Brain microvascular endothelial cell (primary cell): ENCODE measurements at regions not wholly inside any gene's neighbourhood (a gene's known extent, or its start where the extent isn't known, plus 50 kb on each side); places are given as distances from the start of the nearest gene placed in this dataset.

Experiments
- DNase-seq: peaks from one replicate; pipeline ENCODE4 v3.0.0-alpha.2; 2020
- H3K27ac ChIP-seq: fragments of 250-450 bp; sonication (Bioruptor Pico); 2 replicates; pipeline ENCODE4 v1.5.1; 2020; ENCODE audit warnings: mild to moderate bottlenecking, moderate library complexity
- H3K27me3 ChIP-seq: fragments of 250-450 bp; sonication (Bioruptor Pico); replicated peaks from 2 replicates; pipeline ENCODE4 v1.5.1; 2020; ENCODE audit warnings: mild to moderate bottlenecking
- H3K36me3 ChIP-seq: fragments of 250-450 bp; sonication (Bioruptor Pico); replicated peaks from 2 replicates; pipeline ENCODE4 v1.5.1; 2020; ENCODE audit warnings: mild to moderate bottlenecking
- H3K4me3 ChIP-seq: 2 replicates; pipeline ENCODE4 v1.5.1; 2011; ENCODE audit warnings: low read depth, mild to moderate bottlenecking, control low read depth, low read length, moderate library complexity
- CTCF ChIP-seq: IDR thresholded peaks from 2 replicates; pipeline ENCODE4 v1.5.1; 2011; ENCODE audit warnings: low read depth, mild to moderate bottlenecking, moderate library complexity, low read length, control low read depth, inconsistent platforms; ENCODE audit errors: missing control alignments
- in situ Hi-C: cut with HindIII; loops from 2 replicates; pipeline ENCODE4 v1.10.0; 2017; ENCODE audit warnings: low sequenced_read_pairs, low pct_ligation_motif_present

DNA sequence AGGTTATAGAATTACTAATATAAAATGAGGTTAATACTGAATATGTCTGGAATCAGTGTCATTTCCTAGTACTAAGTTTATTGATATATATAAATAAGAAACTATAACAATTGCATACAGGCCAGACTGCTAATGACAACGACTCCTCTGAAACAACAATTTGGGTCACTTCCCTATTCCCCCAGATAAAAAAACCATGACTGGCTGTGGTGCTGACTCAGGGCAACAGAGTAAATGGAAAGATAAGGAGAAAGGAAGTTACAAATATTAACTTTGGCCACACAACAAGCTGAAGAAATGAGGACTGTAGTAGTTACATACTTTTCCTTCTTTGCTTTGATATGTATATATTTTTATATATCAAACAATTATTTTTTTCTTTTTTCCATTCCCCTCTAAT, 263.7 kb upstream of the PCDH9 start:
- Histone ChIP-seq H3K27ac (no peak overlapping the region), H3K36me3 (no peaks in the 10 kb centered on the region), H3K4me3 (no peak overlapping the region), H3K27me3 (no peaks in the 10 kb centered on the region)
- DNase-seq: peak; percentile 3
- in situ Hi-C loops: no loop called here
- no peak for TF ChIP-seq CTCF

- H3K27ac ChIP-seq: no peak overlapping the region
- no peaks in the 10 kb centered on the region for H3K36me3 ChIP-seq
- no peak overlapping the region for H3K4me3 ChIP-seq
- H3K27me3 ChIP-seq: no peaks in the 10 kb centered on the region
- no peak for DNase-seq
- TF ChIP-seq CTCF: no peak
- in situ Hi-C loops: no loop called here
Observed at GRCh38 chr13:67489016-67489415, 258.9 kb upstream of the PCDH9 start.

- Histone ChIP-seq H3K4me3 (no peak overlapping the region), H3K27ac (no peak overlapping the region), H3K27me3 (no peaks in the 10 kb centered on the region), H3K36me3 (no peaks in the 10 kb centered on the region)
- DNase-seq: no peak
- no peak for TF ChIP-seq CTCF
- in situ Hi-C loops: no loop called here
Observed at GRCh38 chr13:67481445-67481844, 251.3 kb upstream of the PCDH9 start.

DNA sequence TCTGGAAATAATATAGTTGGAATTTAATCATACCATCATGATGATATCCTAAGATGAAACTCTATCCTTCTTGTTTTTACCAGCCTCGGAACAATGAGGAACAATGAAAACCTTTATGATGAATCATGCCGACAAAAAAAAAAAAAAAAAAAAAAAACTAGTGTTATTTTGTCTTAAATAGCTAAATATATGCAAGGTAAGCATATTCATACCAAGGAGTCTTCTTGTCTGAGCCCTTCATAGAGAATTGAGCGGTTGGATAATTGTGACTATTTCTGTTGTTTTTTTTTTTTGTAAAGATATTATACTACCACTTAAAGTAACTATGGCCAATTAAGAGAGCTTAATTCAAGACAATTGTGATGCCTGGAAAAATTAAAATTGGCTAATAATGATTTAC, 244.0 kb upstream of the PCDH9 start:
- no peak overlapping the region for H3K4me3 ChIP-seq
- no peaks in the 10 kb centered on the region for H3K36me3 ChIP-seq
- DNase-seq: no peak
- no peaks in the 10 kb centered on the region for H3K27me3 ChIP-seq
- no peak for TF ChIP-seq CTCF
- H3K27ac ChIP-seq: no peak overlapping the region
- in situ Hi-C loops: no loop called here

DNA sequence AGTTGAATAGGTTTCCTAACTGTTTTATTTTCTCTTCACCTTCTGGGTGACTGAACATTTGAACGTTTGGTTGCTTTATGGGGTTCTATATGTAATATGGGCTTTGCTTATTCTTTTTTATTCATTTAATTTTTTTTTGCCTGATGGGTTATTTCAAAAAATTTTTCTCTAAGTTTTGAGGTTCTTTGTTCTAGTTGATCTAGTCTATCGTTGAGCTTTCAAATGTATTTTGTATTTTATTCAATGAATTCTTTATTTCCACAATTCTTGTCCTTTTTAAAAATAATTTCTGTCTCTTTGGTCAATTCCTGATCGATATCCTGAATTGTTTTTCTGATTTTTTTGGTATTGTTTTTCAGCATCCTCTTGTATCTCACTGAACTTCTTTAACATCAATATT, 239.5 kb upstream of the PCDH9 start:
- H3K27ac ChIP-seq: no peak overlapping the region
- no peak for DNase-seq
- no peaks in the 10 kb centered on the region for H3K27me3 ChIP-seq
- in situ Hi-C loops: no loop called here
- no peak for TF ChIP-seq CTCF
- H3K36me3 ChIP-seq: no peaks in the 10 kb centered on the region
- no peak overlapping the region for H3K4me3 ChIP-seq

GRCh38 chr13:67466569-67466968, 236.4 kb upstream of the PCDH9 start:
- no peak overlapping the region for H3K27ac ChIP-seq
- no peak for DNase-seq
- no peak for TF ChIP-seq CTCF
- no peaks in the 10 kb centered on the region for H3K27me3 ChIP-seq
- in situ Hi-C loops: no loop called here
- H3K4me3 ChIP-seq: no peak overlapping the region
- H3K36me3 ChIP-seq: no peaks in the 10 kb centered on the region
